ENCODE measurements at regions not wholly inside any gene's neighbourhood (a gene's known extent, or its start where the extent isn't known, plus 50 kb on each side); places are given as distances from the start of the nearest gene placed in this dataset.

GRCh38 chr5:3372289-3372688 is 223.3 kb upstream of the IRX1 start:
- H3K36me3 ChIP-seq (ENCODE audit: control insufficient read depth in 1 of 2, insufficient read depth in 2 of 2, low read length in 2 of 2), result no peaks in the 10 kb centered on the region
- H3K27ac ChIP-seq (ENCODE audit: low read depth, low read length), result no peak overlapping the region
- H3K9me2 ChIP-seq (ENCODE audit: insufficient read depth), result no peaks in the 10 kb centered on the region
- intact Hi-C loops (cut with micrococcal nuclease), result no loop called here
- H3K4me3 ChIP-seq (replicated peaks in 1 of 2; ENCODE audit: low read depth in 1 of 2, low read length in 2 of 2), result no peak overlapping the region
- ATAC-seq (no peak), DNase-seq (ENCODE audit: low read depth, low spot score) (no peak)
- ChIA-PET CTCF (no interaction called here), POLR2A (no interaction called here), RAD21 (ENCODE audit: low non-redundant PET in 1 of 2, low total read pairs in 2 of 2, uncharacterized antibody in 2 of 2, unreplicated experiment in 2 of 2) (no interaction called here)
- no peaks in the 10 kb centered on the region; the same call in 1 of the 2 replicates for H4K20me1 ChIP-seq (ENCODE audit: insufficient read depth)
- no TSS peak for BruUV-seq (replicated peaks)
- no peaks in the 10 kb centered on the region for H3K27me3 ChIP-seq (ENCODE audit: insufficient read depth, low read length)
- H2AFZ ChIP-seq (ENCODE audit: low read depth, low read length, poor library complexity, severe bottlenecking), result no peak overlapping the region
- peaks cover 6 to 19% of the 10 kb centered on the region in 2 experiments; a peak in 2 of 4 replicates for H3K9me3 ChIP-seq (ENCODE audit: control insufficient read depth in 1 of 2, insufficient read depth in 1 of 2, low read depth in 1 of 2, low read length in 2 of 2)
- no peak for TF ChIP-seq FOSL1 (IDR thresholded peaks at IDR 0.05; ENCODE audit: low read depth)
- TF ChIP-seq EZH2 (IDR thresholded peaks at IDR 0.05), result no peak
- TF ChIP-seq SP1 (IDR thresholded peaks at IDR 0.05; ENCODE audit: low read depth), result no peak
- TF ChIP-seq POLR2AphosphoS5 (IDR thresholded peaks at IDR 0.05; ENCODE audit: low read depth, low read length), result no peak
- TF ChIP-seq TCF7L2 (IDR thresholded peaks at IDR 0.05; ENCODE audit: borderline replicate concordance, extremely low read depth, insufficient read depth, insufficient read length), result no peak
- TF ChIP-seq ZFX (IDR thresholded peaks at IDR 0.05), result no peak
- TF ChIP-seq JUND (IDR thresholded peaks at IDR 0.05), result no peak
- no peak for TF ChIP-seq SIN3A (IDR thresholded peaks at IDR 0.05; ENCODE audit: low read depth)
- no peak for TF ChIP-seq ZNF274 (IDR thresholded peaks at IDR 0.05; ENCODE audit: low read depth, low read length)
- no peak for TF ChIP-seq ZBTB33 (IDR thresholded peaks at IDR 0.05; ENCODE audit: extremely low read depth, insufficient replicate concordance, low read length)
- TF ChIP-seq ELF1 (IDR thresholded peaks at IDR 0.05; ENCODE audit: borderline replicate concordance, low read depth), result no peak
- no peak for TF ChIP-seq YY1 (IDR thresholded peaks at IDR 0.05; ENCODE audit: extremely low read depth, insufficient replicate concordance, low read depth, low read length)
- no peak for TF ChIP-seq EGR1 (IDR thresholded peaks at IDR 0.05; ENCODE audit: low read depth)
- TF ChIP-seq MAX (IDR thresholded peaks at IDR 0.05), result no peak
- TF ChIP-seq RAD21 (IDR thresholded peaks at IDR 0.05; ENCODE audit: low read depth), result no peak
- H3K4me2 ChIP-seq (ENCODE audit: low read length), result no peak overlapping the region
- no peaks in the 10 kb centered on the region for H3K79me2 ChIP-seq (ENCODE audit: insufficient read depth, low read length)
- H3K9ac ChIP-seq (ENCODE audit: low read length), result no peak overlapping the region
- no peaks in the 10 kb centered on the region for H3K4me1 ChIP-seq (ENCODE audit: control insufficient read depth in 1 of 2, insufficient read depth in 2 of 2, low read length in 2 of 2)
